HCT116 (cell line): ENCODE measurements at regions not wholly inside any gene's neighbourhood (a gene's known extent, or its start where the extent isn't known, plus 50 kb on each side); places are given as distances from the start of the nearest gene placed in this dataset.

Source experiments
- ATAC-seq: fragments of 200-7000 bp; cut with Tn5 transposase; 2 replicates; pipeline ENCODE4 v1.9.1; 2020; ENCODE audit warnings: mild to moderate bottlenecking, moderate library complexity
- BruUV-seq: library from RNA; stranded (reverse); fragments of 400-500 nt; replicated peaks from 2 replicates; lab custom pipeline; 2021; lab: Mats Ljungman, UMichigan
- CTCF ChIA-PET: fragments of 300-600 bp; sonication (Branson Sonifier 250); formaldehyde crosslinking; loops from one replicate; lab custom pipeline; 2021; ENCODE audit warnings: antibody characterized with exemption; lab: Charles Lee
- POLR2A ChIA-PET: fragments of 300-600, 350-600 bp; sonication (Branson Sonifier 250); formaldehyde crosslinking; loops from one replicate; lab custom pipeline; 2021; ENCODE audit warnings: antibody characterized with exemption; lab: Charles Lee
- RAD21 ChIA-PET, 2 experiments: fragments of 300-600 bp; sonication (Branson Sonifier 250); formaldehyde crosslinking; loops; one replicate each; lab custom pipeline; 2023; ENCODE audit warnings: low total read pairs in 2 of 2; ENCODE audit not compliant: uncharacterized antibody in 2 of 2, unreplicated experiment in 2 of 2, low non-redundant PET in 1 of 2; lab: Charles Lee
- DNase-seq: peaks from one replicate; pipeline ENCODE4 v3.0.0-alpha.2; 2010; ENCODE audit warnings: low read depth, low spot score
- H2AFZ ChIP-seq: fragments of 200-600 bp; shearing (Covaris generic), sonication (generic); 2 replicates; pipeline ENCODE4 v1.6.1; 2017; ENCODE audit warnings: low read depth, mixed run types, mixed read lengths, antibody characterized with exemption, low read length; ENCODE audit not compliant: poor library complexity, severe bottlenecking
- H3K27ac ChIP-seq: 2 replicates; pipeline ENCODE4 v1.5.1; 2012; ENCODE audit warnings: low read depth, low read length
- H3K27me3 ChIP-seq: fragments of 200-600 bp; sonication (generic); 2 replicates; pipeline ENCODE4 v1.6.1; 2016; ENCODE audit warnings: mixed run types, low read length, mixed read lengths; ENCODE audit not compliant: insufficient read depth
- H3K36me3 ChIP-seq, 2 experiments: fragments of 200-500 bp in 1 of 2; fragments of 200-600 bp in 1 of 2; sonication (Bioruptor generic) in 1 of 2; sonication (generic) in 1 of 2; 2 replicates each; pipeline versions ENCODE4 v1.5.1 to v1.6.1; 2014 to 2016; ENCODE audit warnings: low read length in 2 of 2, inconsistent platforms in 1 of 2, mixed read lengths in 1 of 2, mixed run types in 1 of 2; ENCODE audit not compliant: insufficient read depth in 2 of 2, control insufficient read depth in 1 of 2
- H3K4me1 ChIP-seq, 2 experiments: fragments of 200-600 bp in 1 of 2; sonication (generic) in 1 of 2; 2 replicates each; pipeline versions ENCODE4 v1.5.1 to v1.6.1; 2012 to 2017; ENCODE audit warnings: low read length in 2 of 2, inconsistent platforms in 1 of 2, mild to moderate bottlenecking in 1 of 2, mixed read lengths in 1 of 2, mixed run types in 1 of 2, moderate library complexity in 1 of 2; ENCODE audit not compliant: insufficient read depth in 2 of 2, control insufficient read depth in 1 of 2
- H3K4me2 ChIP-seq: fragments of 200-600 bp; sonication (generic); 2 replicates; pipeline ENCODE4 v1.6.1; 2017; ENCODE audit warnings: mixed run types, low read length, mixed read lengths
- H3K4me3 ChIP-seq, 2 experiments: fragments of 200-600 bp in 1 of 2; sonication (generic) in 1 of 2; replicated peaks in 1 of 2; 2 replicates each; pipeline ENCODE4 v1.5.1; 2011 to 2016; ENCODE audit warnings: low read length in 2 of 2, control low read depth in 1 of 2, low read depth in 1 of 2, mild to moderate bottlenecking in 1 of 2, mixed read lengths in 1 of 2, mixed run types in 1 of 2
- H3K79me2 ChIP-seq: fragments of 200-600 bp; sonication (generic); 2 replicates; pipeline ENCODE4 v1.6.1; 2017; ENCODE audit warnings: mild to moderate bottlenecking, mixed run types, low read length, moderate library complexity, mixed read lengths; ENCODE audit not compliant: insufficient read depth
- H3K9ac ChIP-seq: fragments of 200-600 bp; sonication (generic); 2 replicates; pipeline ENCODE4 v1.6.1; 2016; ENCODE audit warnings: low read length, mixed read lengths
- H3K9me2 ChIP-seq: fragments of 200-600 bp; sonication (generic), shearing (Covaris generic); 2 replicates; pipeline ENCODE4 v1.6.1; 2017; ENCODE audit warnings: mixed run types, mild to moderate bottlenecking, moderate library complexity; ENCODE audit not compliant: insufficient read depth
- H3K9me3 ChIP-seq, 2 experiments: fragments of 200-500 bp in 1 of 2; fragments of 200-600 bp in 1 of 2; sonication (Bioruptor generic) in 1 of 2; sonication (generic) in 1 of 2; 2 replicates each; pipeline ENCODE4 v1.6.1; 2014 to 2017; ENCODE audit warnings: low read length in 2 of 2, mixed read lengths in 2 of 2, inconsistent platforms in 1 of 2, low read depth in 1 of 2, mild to moderate bottlenecking in 1 of 2, mixed run types in 1 of 2, moderate library complexity in 1 of 2; ENCODE audit not compliant: control insufficient read depth in 1 of 2, insufficient read depth in 1 of 2
- H4K20me1 ChIP-seq: fragments of 200-600 bp; sonication (generic), shearing (Covaris generic); 2 replicates; pipeline ENCODE4 v1.6.1; 2017; ENCODE audit warnings: mixed run types, mild to moderate bottlenecking, moderate library complexity; ENCODE audit not compliant: insufficient read depth
- CBX3 ChIP-seq: IDR thresholded peaks from 2 replicates; pipeline ENCODE4 v1.6.1; 2012; ENCODE audit warnings: low read depth
- CEBPB ChIP-seq: IDR thresholded peaks from 2 replicates; pipeline ENCODE4 v1.6.1; 2012; ENCODE audit warnings: low read depth
- EGR1 ChIP-seq: IDR thresholded peaks from 2 replicates; pipeline ENCODE4 v1.6.1; 2012; ENCODE audit warnings: low read depth
- ELF1 ChIP-seq: IDR thresholded peaks from 2 replicates; pipeline ENCODE4 v1.6.1; 2012; ENCODE audit warnings: low read depth, borderline replicate concordance
- EZH2phosphoT487 ChIP-seq: fragments of 200-600 bp; IDR thresholded peaks from 2 replicates; pipeline ENCODE4 v1.6.1; 2018; ENCODE audit warnings: antibody characterized with exemption, borderline replicate concordance
- POLR2A ChIP-seq: IDR thresholded peaks from 2 replicates; pipeline ENCODE4 v1.7.0; 2011; ENCODE audit warnings: borderline replicate concordance; ENCODE audit not compliant: insufficient read depth, insufficient read length; ENCODE audit errors: extremely low read depth
- POLR2AphosphoS5 ChIP-seq: IDR thresholded peaks from 2 replicates; pipeline ENCODE4 v1.6.1; 2011; ENCODE audit warnings: mild to moderate bottlenecking, low read depth, low read length, moderate library complexity
- RAD21 ChIP-seq: IDR thresholded peaks from 2 replicates; pipeline ENCODE4 v1.6.1; 2012; ENCODE audit warnings: low read depth, mild to moderate bottlenecking
- SIN3A ChIP-seq: IDR thresholded peaks from 2 replicates; pipeline ENCODE4 v1.6.1; 2012; ENCODE audit warnings: low read depth
- SP1 ChIP-seq: IDR thresholded peaks from 2 replicates; pipeline ENCODE4 v1.6.1; 2012; ENCODE audit warnings: low read depth
- ZFX ChIP-seq: fragments of 450-650 bp; IDR thresholded peaks from 2 replicates; pipeline ENCODE4 v1.6.1; 2017
- intact Hi-C: fragments of 100-400 bp; cut with micrococcal nuclease; formaldehyde crosslinking; loops from 2 replicates; pipeline ENCODE4 v1.10.0; 2022
- TF ChIP-seq, protein P1 (sequence below): IDR thresholded peaks from 2 replicates; pipeline ENCODE4 v1.6.1; 2011; ENCODE audit warnings: mild to moderate bottlenecking, low read length, moderate library complexity; ENCODE audit not compliant: insufficient replicate concordance; ENCODE audit errors: extremely low read depth
- TF ChIP-seq, protein P2 (sequence below), 3 experiments: fragments of 200-600 bp in 1 of 3; sonication (generic) in 1 of 3; IDR thresholded peaks in 2 of 3; conservative IDR thresholded peaks in 1 of 3; 2 replicates each; pipeline ENCODE4 v1.5.1; 2012 to 2017; ENCODE audit warnings: low read depth in 2 of 3, low read length in 2 of 3, antibody characterized with exemption in 1 of 3, borderline replicate concordance in 1 of 3, control low read depth in 1 of 3, mild to moderate bottlenecking in 1 of 3, mixed read lengths in 1 of 3, mixed run types in 1 of 3, moderate library complexity in 1 of 3; ENCODE audit not compliant: insufficient read depth in 1 of 3

DNA sequence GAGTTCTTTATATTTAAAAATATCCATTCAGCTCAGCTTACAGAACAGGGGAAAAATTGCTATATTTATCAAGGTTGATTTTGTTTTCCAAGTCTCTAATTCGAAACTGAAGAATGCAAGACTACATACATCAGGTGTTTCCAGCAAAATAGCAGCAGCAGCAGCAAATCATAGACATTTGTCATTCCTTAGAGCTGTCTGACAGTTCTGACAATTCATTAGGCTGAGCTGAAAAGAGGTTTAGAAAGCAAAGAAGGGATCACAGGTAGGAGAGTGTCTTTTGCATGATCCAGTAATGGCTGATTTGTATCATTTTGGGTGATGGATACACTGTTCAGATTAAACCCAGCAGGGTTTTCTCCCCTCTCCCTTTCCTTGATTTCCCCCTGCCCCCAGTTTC, 545.7 kb downstream of the MCTP2 start:
- CTCF ChIA-PET, result no interaction called here
- no TSS peak for BruUV-seq
- Histone ChIP-seq H3K9me2 (no peaks in the 10 kb centered on the region), H3K4me3 (no peak overlapping the region), H3K36me3 (no peaks in the 10 kb centered on the region), H3K4me2 (no peak overlapping the region), H2AFZ (no peak overlapping the region), H3K4me1 (no peaks in the 10 kb centered on the region), H3K27me3 (no peaks in the 10 kb centered on the region), H3K27ac (no peak overlapping the region), H3K79me2 (no peaks in the 10 kb centered on the region), H3K9ac (no peak overlapping the region), H3K9me3 (no peaks in the 10 kb centered on the region), H4K20me1 (no peaks in the 10 kb centered on the region)
- DNase-seq, result no peak
- intact Hi-C loops, result no loop called here
- RAD21 ChIA-PET, result no interaction called here
- POLR2A ChIA-PET, result no interaction called here
- no peak for ATAC-seq
- TF ChIP-seq RAD21 (no peak), CBX3 (no peak), SP1 (no peak), ZFX (no peak), ELF1 (no peak)

DNA sequence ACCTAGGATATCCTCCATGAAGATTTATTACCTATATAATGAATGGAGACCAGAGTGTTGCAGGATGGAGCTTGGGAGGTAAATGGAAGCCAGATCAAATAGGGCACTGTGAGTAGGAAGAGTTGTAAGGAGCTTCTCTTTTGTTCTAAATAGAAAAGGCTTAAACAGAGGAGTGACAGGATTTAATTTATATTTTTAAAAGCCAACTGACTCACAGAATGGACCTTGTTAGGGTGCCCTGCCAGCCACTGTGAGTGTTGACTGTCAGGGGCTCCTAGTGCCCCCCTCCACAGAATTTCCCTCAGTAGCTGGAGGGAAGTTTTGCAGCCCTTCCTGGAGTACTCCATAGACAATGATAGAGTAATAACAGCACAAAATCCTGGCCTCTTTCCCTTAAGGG, 547.5 kb downstream of the MCTP2 start:
- DNase-seq (no peak), ATAC-seq (no peak)
- intact Hi-C loops, result no loop called here
- Histone ChIP-seq H3K4me2 (no peak overlapping the region), H3K36me3 (no peaks in the 10 kb centered on the region), H2AFZ (no peak overlapping the region), H3K9me3 (no peaks in the 10 kb centered on the region), H4K20me1 (no peaks in the 10 kb centered on the region), H3K79me2 (no peaks in the 10 kb centered on the region), H3K9me2 (no peaks in the 10 kb centered on the region), H3K27ac (no peak overlapping the region), H3K9ac (no peak overlapping the region), H3K4me1 (no peaks in the 10 kb centered on the region), H3K4me3 (no peak overlapping the region), H3K27me3 (no peaks in the 10 kb centered on the region)
- ChIA-PET POLR2A (no interaction called here), RAD21 (no interaction called here), CTCF (no interaction called here)
- BruUV-seq, result no TSS peak
- TF ChIP-seq, protein P1, sequence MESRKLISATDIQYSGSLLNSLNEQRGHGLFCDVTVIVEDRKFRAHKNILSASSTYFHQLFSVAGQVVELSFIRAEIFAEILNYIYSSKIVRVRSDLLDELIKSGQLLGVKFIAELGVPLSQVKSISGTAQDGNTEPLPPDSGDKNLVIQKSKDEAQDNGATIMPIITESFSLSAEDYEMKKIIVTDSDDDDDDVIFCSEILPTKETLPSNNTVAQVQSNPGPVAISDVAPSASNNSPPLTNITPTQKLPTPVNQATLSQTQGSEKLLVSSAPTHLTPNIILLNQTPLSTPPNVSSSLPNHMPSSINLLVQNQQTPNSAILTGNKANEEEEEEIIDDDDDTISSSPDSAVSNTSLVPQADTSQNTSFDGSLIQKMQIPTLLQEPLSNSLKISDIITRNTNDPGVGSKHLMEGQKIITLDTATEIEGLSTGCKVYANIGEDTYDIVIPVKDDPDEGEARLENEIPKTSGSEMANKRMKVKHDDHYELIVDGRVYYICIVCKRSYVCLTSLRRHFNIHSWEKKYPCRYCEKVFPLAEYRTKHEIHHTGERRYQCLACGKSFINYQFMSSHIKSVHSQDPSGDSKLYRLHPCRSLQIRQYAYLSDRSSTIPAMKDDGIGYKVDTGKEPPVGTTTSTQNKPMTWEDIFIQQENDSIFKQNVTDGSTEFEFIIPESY, result no peak
- TF ChIP-seq EGR1 (no peak), EZH2phosphoT487 (no peak), POLR2A (no peak), CEBPB (no peak), POLR2AphosphoS5 (no peak), SIN3A (no peak)
- TF ChIP-seq, protein P2, sequence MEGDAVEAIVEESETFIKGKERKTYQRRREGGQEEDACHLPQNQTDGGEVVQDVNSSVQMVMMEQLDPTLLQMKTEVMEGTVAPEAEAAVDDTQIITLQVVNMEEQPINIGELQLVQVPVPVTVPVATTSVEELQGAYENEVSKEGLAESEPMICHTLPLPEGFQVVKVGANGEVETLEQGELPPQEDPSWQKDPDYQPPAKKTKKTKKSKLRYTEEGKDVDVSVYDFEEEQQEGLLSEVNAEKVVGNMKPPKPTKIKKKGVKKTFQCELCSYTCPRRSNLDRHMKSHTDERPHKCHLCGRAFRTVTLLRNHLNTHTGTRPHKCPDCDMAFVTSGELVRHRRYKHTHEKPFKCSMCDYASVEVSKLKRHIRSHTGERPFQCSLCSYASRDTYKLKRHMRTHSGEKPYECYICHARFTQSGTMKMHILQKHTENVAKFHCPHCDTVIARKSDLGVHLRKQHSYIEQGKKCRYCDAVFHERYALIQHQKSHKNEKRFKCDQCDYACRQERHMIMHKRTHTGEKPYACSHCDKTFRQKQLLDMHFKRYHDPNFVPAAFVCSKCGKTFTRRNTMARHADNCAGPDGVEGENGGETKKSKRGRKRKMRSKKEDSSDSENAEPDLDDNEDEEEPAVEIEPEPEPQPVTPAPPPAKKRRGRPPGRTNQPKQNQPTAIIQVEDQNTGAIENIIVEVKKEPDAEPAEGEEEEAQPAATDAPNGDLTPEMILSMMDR (IDR thresholded peaks at IDR 0.05 in 2 of 3, conservative IDR thresholded peaks at IDR 0.05 in 1 of 3; ENCODE audit: borderline replicate concordance in 1 of 3, insufficient read depth in 1 of 3, low read depth in 2 of 3, low read length in 2 of 3), result no peak
